NCI-H2107 treated with DMSO at 0.1 percent for 48 hours (cell line): ENCODE measurements at regions not wholly inside any gene's neighbourhood (a gene's known extent, or its start where the extent isn't known, plus 50 kb on each side); places are given as distances from the start of the nearest gene placed in this dataset.
A peak's percentile ranks its signal among the peaks of the same experiment; 100 is the strongest.

Experiments
- DNase-seq: peaks from one replicate; lab custom pipeline; 2025; ENCODE audit not compliant: unreplicated experiment; lab: John Stamatoyannopoulos, UW

GRCh38 chr11:116132273-116132978 lies 628.2 kb upstream of the CADM1 start:
- DNase-seq, result no peak

GRCh38 chr11:116130122-116130521 lies 625.9 kb upstream of the CADM1 start:
- no peak for DNase-seq

DNA sequence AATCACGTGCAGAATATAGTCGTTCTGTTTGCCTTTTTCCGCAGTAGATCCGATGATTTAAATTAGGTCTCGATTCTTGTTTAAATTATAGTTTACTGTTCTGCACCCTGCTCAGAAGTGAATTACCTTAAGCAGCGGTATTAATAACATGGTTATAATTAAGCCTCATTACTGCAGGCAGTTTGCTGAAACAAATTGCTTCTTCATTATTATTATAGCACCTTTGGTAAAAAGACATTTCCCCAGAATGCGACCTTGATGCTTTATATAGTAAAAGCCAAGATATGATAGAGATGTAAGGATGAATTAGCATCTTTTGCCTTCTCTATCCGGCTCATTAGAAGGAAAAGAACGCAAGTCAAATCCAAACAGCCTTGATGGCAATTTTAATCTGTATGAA lies 625.2 kb upstream of the CADM1 start:
- DNase-seq, result no peak

DNA sequence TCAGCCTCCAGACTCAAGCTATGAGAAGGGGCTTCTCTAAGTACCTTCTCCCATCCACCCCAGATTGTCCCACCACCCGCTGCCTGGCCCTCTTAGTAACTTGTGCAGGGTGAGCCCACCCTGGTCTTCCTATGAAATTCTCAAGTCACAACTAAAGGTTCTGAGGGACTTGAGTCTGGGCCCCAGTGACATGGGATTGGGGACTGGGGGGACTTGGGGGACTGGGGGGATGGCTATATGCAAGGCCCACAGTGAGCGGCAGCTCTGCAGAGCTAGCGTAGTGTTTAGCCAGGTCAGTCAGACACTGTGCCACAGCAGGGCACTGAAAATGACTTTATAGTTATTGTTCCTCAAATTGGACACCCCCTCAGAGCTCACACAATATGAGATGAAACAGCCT lies 622.3 kb upstream of the CADM1 start:
- no peak for DNase-seq

DNA sequence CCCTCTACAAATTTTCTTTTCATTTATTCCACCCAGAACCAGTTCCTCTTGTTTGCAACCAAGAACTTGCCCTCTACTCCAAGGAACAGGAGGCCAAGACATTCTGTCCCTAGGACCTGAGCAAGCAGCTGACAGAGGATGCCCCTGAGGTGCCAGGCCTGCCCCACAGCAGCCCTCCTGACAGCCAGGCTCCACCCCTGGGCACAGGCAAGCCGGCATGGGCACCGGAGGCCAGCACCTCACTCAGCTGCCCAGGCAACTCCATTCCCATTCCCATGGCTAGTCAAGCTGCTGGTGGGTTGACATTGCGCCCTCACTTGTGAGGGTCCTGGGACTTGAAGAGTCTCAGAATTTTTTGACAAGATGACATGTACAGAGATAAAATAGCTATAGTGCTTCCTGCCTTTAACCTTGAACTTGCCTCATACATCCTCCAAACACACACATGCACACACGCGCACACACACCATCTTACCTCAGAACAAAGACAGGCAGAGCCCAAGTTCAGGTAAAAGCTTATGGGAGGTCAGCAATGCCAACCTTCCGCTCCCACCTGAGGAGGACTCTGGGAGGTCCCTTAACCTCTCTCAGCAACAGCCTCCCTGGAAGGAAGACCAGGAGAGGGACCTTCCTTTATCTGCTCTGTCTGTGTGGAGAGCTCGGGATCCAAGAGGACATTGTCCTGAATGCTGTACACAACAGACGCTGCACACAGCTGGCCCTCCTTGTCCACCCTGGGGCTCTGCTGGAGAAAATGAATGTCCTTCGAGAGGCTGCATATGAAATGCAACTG lies 620.9 kb upstream of the CADM1 start:
- no peak for DNase-seq

GRCh38 chr11:116123739-116124138 lies 619.5 kb upstream of the CADM1 start:
- DNase-seq, result no peak

DNA sequence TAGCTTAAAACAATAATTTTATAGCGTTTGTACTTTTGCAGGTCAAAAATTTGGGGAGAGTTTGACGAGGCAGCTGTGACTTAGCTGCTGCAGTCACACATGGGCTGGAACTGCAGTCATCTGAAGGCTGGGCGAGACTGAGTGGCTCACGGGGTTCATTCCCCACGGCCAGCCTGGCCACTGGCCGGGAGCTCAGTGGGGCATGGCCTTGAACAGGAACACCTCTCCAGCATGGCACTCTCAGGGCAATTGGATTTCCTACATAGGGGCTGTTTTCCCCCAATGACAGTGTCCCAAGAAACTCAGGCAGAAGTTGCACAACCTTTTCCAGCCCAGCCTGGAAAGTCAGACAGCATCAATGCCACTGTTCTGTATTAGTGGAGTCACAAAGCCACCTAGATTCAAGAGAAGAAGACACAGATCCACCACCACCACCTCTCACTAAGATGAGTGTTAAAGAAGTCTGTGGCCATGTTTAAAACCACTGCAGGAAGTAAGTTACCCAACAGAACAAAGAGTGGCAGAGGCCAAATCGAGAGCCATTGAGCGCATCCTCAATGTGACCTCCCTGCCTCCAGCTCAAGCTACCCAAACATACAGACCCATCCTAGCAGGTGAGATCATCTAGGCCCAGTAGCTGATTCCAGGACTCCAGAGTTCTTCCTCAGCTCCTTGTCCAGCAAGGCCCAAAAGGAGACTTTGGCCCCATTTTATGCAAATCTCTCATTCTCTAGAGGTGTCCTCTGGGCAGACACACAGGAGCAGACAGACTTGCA lies 618.7 kb upstream of the CADM1 start:
- DNase-seq, result no peak

DNA sequence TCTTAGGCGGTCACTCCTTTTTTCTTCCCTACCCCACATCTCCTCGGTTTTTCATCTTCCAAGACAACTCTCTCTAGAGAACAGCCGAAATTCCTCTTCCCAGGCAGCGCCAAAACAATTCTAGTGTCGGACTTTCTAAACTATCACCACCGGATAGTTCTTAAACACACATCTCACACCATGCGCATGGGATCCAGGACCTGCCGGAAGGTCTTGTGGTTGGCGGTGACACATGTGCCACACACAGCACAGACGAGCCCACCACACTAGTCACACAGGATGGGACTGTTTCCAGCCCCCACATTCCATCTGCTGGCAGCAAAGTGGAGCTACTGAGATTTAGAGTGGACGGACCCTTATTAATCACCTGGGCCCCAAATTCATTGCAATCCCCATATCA lies 614.9 kb upstream of the CADM1 start:
- DNase-seq, result no peak

DNA sequence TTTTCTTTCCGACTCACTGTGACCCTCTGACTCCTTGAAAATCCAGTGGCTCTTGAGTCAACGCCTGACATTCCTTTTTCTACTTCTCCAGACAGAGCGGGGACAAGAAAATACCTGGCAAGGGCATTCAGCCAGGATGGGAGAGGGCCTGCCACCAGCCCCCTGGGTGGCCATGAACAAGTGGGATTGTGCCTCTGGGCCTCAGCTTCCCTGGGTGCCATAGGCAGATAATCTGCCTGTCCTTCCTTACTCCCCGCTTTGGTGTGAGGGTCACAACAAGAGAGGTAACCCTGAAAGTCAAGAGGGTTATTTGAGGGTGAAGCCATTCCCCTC lies 613.9 kb upstream of the CADM1 start:
- no peak for DNase-seq

DNA sequence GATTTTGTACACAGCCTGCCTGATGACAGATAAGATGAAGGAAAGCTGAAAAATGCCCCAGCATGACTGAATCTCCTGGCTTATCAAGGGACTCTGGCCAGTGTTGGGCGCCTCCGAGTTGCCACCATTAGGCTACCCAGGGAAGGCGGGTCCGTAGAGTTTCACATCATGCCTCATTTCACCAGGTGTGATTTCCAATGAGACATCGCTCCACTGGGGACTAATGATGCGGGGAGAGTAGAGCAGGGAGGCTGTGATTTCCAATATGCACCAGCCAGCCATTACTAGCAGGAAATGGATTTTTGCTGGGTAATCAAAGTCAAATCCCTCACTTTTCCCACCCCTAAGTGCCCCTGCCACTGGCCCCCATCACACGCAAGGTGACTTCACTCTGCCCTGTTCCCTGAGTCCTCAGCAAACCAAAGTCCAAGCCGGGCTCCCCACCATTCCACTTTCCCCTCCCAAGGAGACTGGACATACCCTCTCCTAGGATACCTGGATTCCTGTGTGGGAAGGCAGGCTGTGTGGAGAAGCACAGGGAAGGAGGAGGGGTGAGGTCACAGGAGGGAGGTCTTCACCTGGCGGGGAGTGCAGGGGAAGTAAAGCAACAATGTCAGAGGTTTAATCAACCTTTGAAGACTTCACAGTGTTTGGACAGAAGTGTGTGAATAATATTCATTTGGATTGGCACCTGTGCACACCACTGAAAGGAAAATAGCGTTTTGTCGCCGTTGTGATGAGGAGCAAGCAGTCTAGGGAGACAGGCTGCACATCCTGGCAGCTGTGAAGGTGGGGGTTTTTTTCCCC lies 613.3 kb upstream of the CADM1 start:
- DNase-seq, result no peak

- no peak for DNase-seq
These were observed 611.6 kb upstream of the CADM1 start for GRCh38 chr11:116115801-116116200.

- no peak for DNase-seq
These were observed 610.0 kb upstream of the CADM1 start for GRCh38 chr11:116114198-116114651.

DNA sequence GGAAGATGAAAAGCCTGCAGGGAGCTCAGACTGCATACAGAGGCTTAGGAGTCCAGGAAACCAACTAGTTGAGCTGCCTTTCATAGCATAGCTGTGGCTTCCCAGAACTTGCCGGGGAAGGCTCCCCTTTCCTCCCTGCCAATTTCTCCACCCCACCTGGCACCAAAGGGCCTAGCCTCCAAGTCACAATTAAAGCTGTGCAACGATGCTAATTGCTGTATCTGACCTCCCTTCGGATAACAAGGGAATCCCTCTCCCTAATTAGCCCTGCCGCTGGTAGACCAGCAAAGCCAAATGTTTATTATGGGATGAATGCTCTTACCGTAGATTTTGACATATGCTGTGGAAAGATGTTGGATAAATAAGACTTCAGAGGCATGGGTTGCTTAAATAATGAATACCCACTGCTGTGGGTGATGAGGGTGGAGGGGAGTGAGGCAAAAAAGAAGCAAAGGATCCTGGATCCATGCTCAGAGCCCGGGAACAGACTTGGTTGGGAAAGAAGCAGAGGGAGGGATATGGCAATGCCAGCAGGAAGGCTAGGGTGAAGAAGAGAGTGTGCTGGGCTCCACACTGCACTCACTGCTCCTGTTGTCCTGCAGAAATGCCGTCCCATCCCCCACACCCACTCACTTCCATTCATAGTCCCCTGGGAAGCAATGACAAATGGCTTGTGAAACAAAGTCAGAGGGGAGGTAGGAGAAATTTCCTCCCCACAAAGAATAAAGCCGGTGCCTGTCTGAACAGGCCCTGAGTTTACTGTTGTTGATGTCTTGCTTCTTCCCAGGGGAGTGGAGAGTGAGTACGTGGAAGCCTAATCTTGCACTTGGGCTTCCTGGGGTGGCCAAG lies 608.1 kb upstream of the CADM1 start:
- DNase-seq, result peak; percentile 46

DNA sequence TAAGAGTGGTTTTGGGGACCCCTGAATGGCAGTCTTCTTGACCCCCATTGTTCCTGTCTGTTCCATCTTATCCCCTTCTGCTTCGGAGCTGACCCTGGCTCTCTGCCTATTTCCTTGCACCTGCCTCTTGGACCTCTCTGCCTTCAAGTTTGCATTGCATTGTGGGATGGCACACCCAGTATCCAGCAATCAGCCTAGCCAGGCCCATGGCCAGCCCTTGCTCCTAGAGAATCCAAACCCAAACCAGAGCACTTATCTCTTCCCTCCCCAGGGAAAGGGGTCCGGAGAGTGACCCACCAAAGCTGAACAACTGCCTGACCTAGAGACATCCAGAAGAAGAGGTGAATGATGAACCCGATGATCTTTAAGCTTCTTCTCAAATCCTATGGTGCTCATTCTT lies 607.3 kb upstream of the CADM1 start:
- no peak for DNase-seq

GRCh38 chr11:116110802-116111201 lies 606.6 kb upstream of the CADM1 start:
- DNase-seq, result no peak

DNA sequence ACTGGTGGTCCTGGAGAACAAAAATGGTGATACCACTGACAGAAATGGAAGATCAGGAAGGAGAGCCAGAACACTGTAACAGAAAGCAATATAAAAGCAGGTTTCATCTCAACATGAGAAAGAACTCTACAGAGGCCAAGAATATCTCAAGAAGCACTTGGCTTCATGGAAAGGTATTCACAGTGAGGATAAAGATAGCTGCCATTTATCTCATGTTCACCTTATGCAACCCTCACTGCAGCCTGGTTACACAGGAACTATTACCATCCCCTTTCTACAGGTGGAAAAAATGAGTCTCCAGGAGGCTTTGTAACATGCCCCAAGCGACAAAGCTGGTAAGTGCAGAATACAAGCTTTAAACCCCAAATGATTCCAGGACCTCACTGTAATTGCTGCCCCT lies 606.1 kb upstream of the CADM1 start:
- DNase-seq, result no peak

DNA sequence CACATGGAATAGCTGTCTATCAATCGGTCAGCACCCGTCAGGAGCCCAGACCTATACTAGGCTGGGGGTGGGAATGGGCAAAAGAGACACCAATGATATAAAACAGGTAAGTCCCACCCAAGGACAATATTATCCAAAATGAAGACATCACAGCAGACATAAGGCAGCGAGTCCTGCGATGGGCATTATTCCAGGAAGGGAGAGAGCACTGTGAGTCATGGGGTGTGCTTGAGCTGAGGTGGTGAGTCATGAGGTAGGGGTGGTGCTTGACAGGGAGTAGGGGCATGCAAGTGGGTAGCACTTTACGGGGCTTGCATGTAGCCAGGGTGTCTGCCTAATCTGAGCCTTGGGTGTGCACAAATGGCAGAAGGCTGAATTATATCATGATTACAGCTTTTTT lies 605.0 kb upstream of the CADM1 start:
- no peak for DNase-seq

- no peak for DNase-seq
These were observed 603.9 kb upstream of the CADM1 start for GRCh38 chr11:116108161-116108560.

DNA sequence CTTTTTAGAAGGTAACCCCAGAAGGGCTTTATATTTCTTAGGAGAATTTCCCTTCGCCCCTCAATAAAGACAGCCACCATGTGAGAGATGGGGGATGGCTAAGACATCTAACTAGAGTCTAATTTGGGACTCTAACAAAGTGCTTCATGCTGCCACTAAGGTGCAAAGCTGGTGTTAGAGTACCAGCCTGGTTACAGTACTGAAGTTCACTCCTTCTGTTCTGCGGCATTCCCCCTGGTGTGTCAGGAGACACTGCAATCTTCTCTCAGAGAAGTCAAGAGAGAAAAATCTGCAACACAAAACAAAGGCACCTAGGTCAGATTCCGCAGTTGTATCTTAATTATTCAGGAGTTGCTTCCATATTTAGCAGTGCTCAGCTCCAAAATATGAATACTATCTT lies 603.0 kb upstream of the CADM1 start:
- no peak for DNase-seq

DNA sequence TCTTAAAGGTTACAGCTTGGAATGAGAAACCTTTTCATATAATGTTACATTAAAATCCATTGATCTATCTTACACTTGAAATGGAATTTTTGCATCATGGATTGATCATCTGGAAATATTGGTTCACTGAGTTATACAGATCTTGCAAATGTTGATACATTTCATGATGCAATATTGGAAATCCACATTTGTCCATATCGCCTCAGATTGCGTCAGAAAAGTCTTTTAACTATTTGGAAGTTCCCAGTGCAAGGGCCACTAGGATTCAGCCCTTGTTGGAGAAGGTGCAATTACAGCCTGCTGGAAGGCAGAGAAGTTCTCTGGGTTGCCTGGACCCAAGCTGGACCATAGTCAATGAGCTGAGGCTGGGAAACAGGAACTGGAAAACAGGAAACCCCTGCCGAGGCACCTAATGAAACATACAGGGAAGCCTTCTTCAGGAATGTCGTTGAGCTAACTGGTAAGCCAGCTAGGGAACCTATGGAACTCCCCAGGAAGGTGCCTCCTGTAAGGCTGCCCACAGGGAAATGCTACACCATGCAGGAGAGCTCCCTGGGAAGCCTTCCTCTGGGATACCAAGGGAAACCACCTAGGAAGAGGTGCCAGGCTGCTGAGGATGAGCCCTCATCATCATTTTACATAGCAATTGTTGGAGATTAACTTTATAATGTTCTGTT lies 600.4 kb upstream of the CADM1 start:
- DNase-seq, result no peak
